ELR (cell line): ENCODE measurements at regions not wholly inside any gene's neighbourhood (a gene's known extent, or its start where the extent isn't known, plus 50 kb on each side); places are given as distances from the start of the nearest gene placed in this dataset.
A peak's percentile ranks its signal among the peaks of the same experiment; 100 is the strongest.
"Not testable (repeated sequence)": the region's sequence is repeated elsewhere in the genome, so short reads cannot be mapped to it uniquely, and the experiment has no call there.

Source experiments
- DNase-seq: peaks from one replicate; pipeline ENCODE4 v3.0.0-alpha.2; 2015; ENCODE audit warnings: low read depth

DNA sequence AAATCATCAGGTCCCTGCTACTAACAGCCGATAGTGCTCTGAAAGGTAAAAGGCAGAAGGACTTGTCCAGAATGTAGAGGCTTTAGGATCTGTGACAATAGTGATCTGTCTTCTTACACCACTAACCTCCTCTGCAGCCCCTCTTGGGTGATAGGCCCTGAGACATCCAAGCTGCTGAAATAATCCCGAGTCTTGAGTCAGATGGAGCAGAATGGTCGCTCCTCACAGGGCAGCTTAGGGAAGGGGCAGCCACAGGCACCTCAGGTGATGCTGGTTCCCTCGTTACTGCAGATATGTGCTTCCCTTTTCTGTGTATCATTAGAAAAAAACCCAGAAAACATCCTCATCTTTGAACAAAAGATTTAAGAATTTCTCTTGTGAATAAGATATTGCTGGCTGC lies 157.1 kb upstream of the DLX2 start:
- DNase-seq, result no peak

DNA sequence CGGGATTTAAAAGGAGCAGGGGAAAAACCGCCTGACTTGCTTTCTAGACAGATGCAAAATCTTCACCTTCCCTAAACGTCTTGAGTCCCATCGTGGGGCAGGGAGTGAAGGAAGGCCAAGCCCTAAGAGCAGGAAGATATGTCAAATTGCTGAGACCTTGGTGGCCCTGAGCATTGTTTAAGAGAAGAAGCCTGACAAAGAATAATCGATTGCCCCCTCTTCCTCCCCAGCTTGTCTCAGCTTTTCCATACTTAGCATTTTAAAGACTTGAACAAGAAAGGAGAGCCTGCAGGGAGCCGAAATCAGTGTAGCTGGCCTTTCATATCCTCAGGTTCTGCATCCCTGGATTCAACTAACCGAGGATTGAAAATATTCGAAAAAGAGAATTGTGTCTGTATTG lies 157.6 kb upstream of the DLX2 start:
- no peak for DNase-seq

DNA sequence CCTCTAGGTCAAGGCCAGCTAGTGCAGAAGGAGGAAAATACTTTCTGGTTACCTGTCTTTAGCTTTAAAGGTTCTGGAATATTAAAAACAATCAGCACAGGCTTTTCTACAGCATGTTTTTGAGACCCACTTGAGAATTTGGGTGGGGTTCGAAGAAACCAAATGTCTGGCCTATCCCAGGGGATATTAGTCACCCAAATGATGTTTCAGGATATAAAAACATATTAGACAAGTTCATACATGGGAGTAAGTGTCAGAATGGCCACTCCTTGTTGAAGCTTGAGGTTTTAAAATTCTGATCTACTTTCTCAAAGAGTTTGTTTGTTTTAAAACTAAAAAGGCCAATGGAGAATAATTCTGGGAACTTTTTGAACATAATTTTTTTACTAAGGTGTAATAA lies 158.6 kb upstream of the DLX2 start:
- peak; percentile 23 for DNase-seq

DNA sequence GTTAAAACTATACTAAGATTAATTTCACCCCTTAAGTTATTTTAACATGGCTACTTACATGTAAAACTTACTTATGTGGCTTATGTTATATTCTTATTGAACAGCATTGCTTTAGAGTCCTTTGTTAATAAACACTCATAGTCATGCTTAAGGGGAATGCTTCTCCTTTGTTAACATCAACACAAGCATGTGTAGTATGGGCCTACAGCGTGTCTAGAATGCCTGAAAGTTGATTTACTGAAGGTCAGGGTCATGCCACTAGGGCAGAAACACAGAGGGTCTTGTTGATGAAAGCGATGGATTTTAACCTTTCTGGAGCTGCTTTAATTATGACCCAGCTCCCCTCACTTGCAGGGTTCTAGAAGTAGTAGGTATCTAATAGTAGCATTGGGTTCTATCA lies 159.8 kb upstream of the DLX2 start:
- no peak for DNase-seq

DNA sequence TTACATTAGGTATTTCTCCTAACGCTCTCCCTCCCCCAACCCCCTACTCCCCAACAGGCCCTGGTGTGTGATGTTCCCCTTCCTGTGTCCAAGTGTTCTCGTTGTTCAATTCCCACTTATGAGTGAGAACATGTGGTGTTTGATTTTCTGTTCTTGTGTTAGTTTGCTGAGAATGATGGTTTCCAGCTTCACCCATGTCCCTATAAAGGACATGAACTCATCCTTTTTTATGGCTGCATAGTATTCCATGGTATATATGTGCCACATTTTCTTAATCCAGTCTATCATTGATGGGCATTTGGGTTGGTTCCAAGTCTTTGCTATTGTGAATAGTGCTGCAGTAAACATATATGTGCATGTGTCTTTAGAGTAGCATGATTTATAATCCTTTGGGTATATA lies 162.1 kb upstream of the DLX2 start:
- not testable (repeated sequence) for DNase-seq

DNA sequence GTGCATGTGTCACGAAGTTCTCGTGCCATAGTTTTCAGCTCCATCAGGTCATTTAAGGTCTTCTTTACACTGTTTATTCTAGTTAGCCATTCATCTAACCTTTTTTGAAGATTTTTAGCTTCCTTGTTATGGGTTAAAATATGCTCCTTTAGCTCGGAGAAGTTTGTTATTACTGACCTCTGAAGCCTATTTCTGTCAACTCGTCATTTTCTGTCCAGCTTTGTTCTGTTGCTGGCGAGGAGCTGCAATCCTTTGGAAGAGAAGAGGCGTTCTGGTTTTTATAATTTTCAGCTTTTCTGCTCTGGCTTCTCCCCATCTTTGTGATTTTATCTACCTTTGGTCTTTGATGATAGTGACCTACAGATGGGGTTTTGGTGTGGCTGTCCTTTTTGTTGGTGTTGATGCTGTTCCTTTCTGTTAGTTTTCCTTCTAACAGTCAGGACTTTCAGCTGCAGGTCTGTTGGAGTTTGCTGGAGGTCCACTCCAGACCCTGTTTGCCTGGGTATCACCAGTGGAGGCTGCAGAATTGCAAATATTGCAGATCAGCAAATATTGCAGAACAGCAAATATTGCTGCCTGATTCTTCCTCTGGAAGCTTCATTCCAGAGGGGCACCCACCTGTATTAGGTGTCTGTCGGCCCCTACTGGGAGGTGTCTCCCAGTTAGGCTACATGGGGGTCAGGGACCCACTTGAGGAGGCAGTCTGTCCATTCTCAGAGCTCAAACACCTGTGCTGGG lies 157.7 kb upstream of the ITGA6 start:
- not testable (repeated sequence) for DNase-seq

DNA sequence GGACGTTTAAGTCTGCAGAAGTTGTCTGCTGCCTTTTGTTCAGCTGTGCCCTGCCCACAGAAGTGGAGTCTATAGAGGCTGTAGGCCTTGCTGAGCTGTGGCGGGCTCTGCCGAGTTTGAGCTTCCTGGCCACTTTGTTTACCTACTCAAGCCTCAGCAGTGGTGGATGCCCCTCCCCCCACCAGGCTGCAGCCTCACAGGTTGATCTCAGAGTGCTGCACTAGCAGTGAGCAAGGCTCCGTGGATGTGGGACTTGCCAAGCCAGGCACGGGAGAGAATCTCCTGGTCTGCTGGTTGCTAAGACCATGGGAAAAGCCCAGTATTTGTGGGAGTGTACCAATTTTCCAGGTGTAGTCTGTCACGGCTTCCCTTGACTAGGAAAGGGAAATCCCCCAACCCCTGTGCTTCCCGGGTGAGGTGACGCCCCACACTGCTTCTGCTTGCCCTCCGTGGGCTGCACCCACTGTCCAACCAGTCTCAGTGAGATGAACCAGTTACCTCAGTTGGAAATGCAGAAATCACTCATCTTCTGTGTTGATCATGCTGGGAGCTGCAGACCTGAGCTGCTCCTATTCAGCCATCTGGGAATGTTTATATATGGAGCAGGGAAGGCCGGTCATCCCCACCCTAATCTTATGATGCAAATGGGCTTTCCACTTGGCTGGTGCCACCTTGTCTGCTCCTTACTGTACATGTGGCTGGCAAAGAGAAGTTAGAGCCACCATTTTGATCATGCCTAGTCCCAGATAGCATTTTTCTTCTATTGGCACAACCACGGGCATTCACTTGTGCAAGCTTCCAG lies 156.9 kb upstream of the ITGA6 start:
- DNase-seq, result no peak

GRCh38 chr2:172273910-172274571 lies 153.3 kb upstream of the ITGA6 start:
- DNase-seq, result no peak

DNA sequence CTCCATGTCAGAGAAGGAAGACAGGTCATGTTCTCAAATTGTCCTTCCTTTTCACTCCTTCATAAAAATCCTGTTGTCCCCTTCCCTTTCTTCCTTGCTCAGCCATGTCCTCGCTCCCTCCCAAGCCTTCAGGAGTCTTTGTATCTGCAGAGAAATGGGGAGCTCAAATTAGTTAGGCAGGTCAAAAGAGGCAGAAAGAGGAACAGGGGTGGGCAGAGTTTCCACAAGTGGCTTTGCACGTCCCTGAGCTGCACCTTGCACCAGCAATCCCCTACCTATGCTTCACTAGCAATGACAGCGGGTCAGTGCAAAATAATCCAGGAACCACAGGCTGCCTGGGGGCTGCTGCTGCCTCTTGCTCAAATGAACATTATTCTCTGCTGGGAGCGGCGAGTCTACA lies 152.1 kb upstream of the ITGA6 start:
- no peak for DNase-seq

- no peak for DNase-seq
Observed at GRCh38 chr2:172276961-172277360, 150.4 kb upstream of the ITGA6 start.

DNA sequence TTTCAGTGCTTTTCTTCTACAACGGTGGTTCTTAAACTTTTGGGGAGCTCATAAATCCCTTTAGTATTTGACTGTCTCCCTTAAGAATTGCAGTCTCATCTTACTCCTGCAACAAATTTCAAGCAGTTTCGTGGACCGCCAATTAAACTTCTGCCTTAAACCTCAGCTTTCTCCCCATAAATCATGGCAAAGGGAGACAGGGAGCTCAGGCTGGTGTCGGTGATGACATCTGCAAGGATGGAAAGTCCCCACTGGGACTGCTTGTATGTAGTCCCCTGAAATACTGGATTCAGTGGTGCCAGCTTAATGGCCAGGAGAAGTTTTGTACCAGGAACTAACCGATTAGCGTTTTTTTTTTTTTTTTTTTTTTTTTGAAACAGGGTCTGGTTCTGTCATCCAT lies 148.7 kb upstream of the ITGA6 start:
- DNase-seq, result no peak

GRCh38 chr2:172279214-172279613 lies 148.2 kb upstream of the ITGA6 start:
- no peak for DNase-seq

DNA sequence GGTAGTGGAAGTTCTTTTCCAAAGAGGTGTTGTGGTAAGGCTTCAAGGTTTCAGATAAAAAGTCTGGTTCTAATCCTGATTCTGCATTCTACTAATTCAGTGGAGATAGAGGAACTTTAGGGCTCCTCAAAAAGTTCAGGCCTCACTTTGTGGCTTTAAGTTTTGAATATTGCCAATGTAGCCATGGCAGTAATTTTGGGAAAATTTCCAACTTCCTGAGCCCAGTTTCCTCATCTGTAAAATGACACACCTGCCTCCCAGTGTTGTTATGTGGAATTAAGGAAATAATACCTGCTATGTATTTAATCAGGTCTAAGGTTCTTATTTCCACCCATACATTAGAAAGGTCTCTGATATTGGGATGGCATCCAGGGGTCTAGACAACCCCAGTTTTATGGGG lies 147.6 kb upstream of the ITGA6 start:
- peak; percentile 22 for DNase-seq

GRCh38 chr2:172280571-172281361 lies 146.6 kb upstream of the ITGA6 start:
- DNase-seq, result no peak

DNA sequence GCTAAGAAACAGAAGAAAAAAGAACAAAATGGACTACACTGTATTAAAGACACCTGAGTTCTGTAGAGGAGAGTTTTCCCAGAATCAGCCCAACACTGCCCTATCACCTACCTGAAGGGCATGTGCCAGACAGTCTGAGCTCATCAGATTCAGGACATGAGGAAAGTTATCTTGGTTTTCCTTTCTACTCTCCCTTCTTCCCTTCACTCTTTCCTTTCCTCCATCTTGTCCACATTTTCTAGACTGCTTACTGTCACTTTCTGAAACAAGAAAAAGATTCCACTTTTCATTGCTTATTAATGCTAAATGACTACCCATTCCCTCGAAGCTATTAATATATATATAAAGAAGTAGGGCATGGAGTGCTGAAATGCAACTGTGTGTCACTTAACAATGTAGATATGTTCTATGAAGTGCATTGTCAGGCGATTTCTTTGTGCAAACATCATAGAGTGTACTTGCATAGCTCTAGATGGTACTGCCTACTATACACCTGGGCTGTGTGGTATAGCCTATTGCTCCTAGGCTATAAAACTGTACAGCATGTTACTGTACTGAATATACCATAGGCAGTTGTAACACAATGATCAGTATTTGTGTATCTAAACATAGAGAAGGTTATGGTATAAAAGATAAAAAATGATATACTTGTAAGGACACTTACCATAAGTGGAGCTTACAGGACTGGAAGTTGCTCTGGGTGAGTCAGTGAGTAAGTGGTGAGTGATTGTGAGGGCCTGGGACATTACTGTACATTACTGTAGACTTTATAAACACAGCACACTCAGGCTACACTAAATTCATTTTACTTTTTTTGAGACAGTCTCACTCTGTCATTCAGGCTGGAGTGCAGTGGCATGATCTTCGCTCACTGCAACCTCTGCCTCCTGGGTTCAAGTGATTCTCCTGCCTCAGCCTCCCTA lies 145.5 kb upstream of the ITGA6 start:
- DNase-seq, result peak; percentile 91

DNA sequence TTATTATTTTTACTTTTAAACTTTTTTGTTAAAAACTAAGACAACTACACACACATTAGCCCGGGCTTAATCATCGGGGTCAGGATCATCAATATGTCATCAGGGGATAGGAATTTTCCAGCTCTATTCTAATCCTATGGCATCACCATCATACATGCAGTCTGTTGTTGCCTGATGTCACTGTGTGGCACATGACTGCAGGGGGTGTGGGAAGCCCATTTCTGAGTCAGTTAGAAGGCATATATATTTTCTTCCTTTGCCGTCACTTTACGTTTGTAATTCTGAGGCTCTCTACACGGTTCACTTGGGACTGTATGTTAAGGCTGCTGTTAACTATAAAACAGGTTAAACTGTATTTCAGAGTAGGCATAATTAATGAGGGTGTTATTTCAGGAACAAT lies 144.4 kb upstream of the ITGA6 start:
- DNase-seq, result peak; percentile 98

- DNase-seq, result peak; percentile 62
Observed at GRCh38 chr2:172283476-172283875, 143.9 kb upstream of the ITGA6 start.

- DNase-seq, result no peak
Observed at GRCh38 chr2:172284209-172284608, 143.2 kb upstream of the ITGA6 start.

DNA sequence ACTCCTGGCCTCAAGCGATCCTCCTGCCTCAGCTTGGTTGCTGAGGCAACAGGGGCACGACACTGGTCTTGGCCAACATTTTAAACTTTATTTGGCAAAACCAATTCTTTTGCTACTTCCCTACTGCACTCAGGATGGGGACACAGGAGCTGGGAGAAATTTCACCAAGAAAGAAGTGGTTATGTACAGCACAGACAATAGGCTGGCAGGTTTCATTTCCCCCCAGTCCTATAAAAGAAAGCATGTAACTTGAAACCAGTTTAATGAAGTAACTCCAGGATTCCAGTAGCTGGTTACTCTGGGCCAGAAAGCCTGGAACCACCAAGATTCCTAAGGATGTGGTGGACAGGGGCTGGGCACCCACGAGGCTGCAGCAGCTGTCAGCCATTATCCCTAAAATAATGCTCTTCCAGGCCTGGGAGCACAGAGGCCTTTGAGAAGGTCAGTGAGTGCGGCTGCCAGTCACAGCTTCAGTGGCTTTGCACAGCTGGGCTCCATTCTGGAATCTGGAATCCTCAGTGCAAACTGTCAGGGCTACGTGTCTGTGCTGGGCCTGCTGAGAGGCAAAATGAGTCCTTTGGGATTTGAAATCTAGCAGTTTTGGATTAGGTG lies 142.3 kb upstream of the ITGA6 start:
- DNase-seq, result peak; percentile 49

DNA sequence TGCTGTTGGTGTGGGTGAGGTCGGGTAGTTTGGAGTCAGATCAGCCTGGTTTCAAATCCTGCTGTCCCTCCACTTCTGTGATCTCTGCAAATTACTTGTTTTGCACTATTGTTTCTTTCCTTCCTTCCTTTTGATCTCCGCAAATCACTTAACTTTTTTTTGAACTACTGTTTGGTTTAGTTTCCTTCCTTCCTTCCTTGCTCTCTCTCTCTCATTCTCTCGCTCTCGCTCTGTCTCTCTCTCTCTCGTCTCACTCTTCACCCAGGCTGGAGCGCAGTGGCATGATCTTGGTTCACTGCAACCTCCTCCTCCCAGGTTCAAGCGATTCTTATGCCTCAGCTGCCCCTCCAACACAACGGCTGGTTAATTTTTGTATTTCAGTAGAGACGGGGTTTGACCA lies 141.6 kb upstream of the ITGA6 start:
- no peak for DNase-seq

DNA sequence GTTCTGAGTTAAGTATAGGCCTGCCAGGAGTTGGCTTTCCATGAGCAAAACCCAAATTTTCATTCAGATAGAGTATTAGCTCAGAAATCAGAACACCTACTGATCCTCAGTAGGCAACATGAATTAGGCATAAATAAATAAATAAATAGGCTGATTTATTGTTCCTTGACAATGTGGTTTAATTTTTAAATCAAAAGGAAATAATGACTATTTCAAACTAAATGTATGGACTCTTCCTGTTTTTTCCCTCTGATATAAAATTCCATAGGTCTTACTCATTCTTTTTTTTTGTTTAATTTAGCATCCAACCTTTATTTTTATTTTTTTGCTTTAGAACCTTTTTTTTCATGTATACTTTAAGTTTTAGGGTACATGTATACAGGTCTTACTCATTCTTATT lies 140.2 kb upstream of the ITGA6 start:
- peak; percentile 23 for DNase-seq
